Left lung (tissue), 4 donors: ENCODE measurements at regions not wholly inside any gene's neighbourhood (a gene's known extent, or its start where the extent isn't known, plus 50 kb on each side); places are given as distances from the start of the nearest gene placed in this dataset.

Experiments used
- ATAC-seq: fragments of 200-7000 bp; cut with Tn5 transposase; one replicate; pipeline ENCODE4 v1.9.1; 2020; ENCODE audit warnings: moderate library complexity
- DNase-seq, 4 donors: peaks; one replicate each; pipeline ENCODE4 v3.0.0-alpha.2; 2013 to 2020
- H3K27ac ChIP-seq, 2 donors: fragments of 200-600 bp; sonication (generic) in 1 of 2; one replicate each; pipeline versions ENCODE4 v1.5.0 to v1.8.0; 2020 to 2021
- H3K27me3 ChIP-seq, 2 donors: fragments of 200-600 bp; sonication (generic) in 1 of 2; one replicate each; pipeline versions ENCODE4 v1.5.0 to v1.8.0; 2020 to 2021
- H3K36me3 ChIP-seq, 2 donors: fragments of 200-600 bp; sonication (generic) in 1 of 2; one replicate each; pipeline versions ENCODE4 v1.5.0 to v1.8.0; 2020 to 2021
- H3K4me1 ChIP-seq, 2 donors: fragments of 200-600 bp; one replicate each; pipeline ENCODE4 v1.8.0; 2021
- H3K4me3 ChIP-seq, 2 donors: fragments of 200-600 bp; sonication (generic) in 1 of 2; one replicate each; pipeline versions ENCODE4 v1.5.0 to v1.8.0; 2020 to 2021; ENCODE audit warnings: mild to moderate bottlenecking in 1 of 2
- H3K9me3 ChIP-seq, 2 donors: fragments of 200-600 bp; sonication (generic) in 1 of 2; one replicate each; pipeline versions ENCODE4 v1.5.0 to v1.8.0; 2020 to 2021
- intact Hi-C, 2 donors: fragments of 100-400 bp; cut with DNase I; formaldehyde crosslinking; loops; one replicate each; pipeline versions ENCODE4 v1.11.2 to v1.14.2; 2022
- TF ChIP-seq, protein P1 (sequence below), 2 donors: fragments of 200-600 bp; sonication (generic) in 1 of 2; IDR thresholded peaks; one replicate each; pipeline versions ENCODE4 v1.5.0 to v1.8.0; 2021; ENCODE audit warnings: antibody characterized with exemption in 2 of 2
- donor health status: DM: no; HTN: yes; CAD: no.
- donor health status: DM: no; HTN: no; CAD: no.

DNA sequence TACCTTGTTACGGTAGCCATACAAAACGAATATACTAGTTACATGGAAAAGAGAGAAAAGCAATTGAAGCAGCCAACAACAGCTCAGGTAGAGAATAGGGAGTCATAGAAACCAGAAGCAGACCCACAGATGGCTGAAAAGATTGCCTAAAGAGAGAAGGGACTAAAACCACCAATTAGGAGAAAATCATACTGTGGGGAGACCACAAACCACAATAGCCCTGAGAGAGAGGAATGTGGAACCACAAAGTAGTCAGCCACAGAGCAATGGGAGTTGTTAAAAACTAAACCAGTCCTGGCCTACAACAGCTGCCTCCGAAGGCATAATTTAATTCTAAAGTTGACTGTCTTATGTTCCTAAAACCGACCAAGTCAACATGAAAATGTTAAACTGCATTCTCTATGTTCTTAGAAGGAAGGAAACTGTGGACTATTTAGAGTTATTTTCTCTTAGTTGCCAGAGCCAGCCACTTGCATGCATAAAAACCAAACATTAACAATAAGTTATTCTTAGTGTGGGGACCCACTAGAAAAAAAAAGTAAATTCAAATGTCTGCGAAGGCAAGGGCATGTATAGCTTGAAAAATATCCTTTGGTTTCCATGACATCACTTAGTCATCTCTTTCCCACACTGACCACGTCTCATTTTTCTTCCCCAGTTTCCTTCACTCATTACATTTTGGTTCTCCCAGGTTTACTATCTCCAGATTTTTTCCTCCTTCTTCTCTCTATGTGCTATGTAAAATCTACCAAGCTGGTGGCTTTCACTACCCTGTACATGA lies 398.1 kb downstream of the NOVA1 start:
- Histone ChIP-seq H3K36me3 (no peaks in the 10 kb centered on the region), H3K27me3 (peaks cover 4 to 19% of the 10 kb centered on the region in 2 donors), H3K4me1 (no peaks in the 10 kb centered on the region), H3K9me3 (no peaks in the 10 kb centered on the region), H3K27ac (no peak overlapping the region), H3K4me3 (no peak overlapping the region)
- ATAC-seq (no peak), DNase-seq (no peak)
- intact Hi-C loops, result no loop called here
- TF ChIP-seq, protein P1, sequence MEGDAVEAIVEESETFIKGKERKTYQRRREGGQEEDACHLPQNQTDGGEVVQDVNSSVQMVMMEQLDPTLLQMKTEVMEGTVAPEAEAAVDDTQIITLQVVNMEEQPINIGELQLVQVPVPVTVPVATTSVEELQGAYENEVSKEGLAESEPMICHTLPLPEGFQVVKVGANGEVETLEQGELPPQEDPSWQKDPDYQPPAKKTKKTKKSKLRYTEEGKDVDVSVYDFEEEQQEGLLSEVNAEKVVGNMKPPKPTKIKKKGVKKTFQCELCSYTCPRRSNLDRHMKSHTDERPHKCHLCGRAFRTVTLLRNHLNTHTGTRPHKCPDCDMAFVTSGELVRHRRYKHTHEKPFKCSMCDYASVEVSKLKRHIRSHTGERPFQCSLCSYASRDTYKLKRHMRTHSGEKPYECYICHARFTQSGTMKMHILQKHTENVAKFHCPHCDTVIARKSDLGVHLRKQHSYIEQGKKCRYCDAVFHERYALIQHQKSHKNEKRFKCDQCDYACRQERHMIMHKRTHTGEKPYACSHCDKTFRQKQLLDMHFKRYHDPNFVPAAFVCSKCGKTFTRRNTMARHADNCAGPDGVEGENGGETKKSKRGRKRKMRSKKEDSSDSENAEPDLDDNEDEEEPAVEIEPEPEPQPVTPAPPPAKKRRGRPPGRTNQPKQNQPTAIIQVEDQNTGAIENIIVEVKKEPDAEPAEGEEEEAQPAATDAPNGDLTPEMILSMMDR (IDR thresholded peaks at IDR 0.05), result no peak

DNA sequence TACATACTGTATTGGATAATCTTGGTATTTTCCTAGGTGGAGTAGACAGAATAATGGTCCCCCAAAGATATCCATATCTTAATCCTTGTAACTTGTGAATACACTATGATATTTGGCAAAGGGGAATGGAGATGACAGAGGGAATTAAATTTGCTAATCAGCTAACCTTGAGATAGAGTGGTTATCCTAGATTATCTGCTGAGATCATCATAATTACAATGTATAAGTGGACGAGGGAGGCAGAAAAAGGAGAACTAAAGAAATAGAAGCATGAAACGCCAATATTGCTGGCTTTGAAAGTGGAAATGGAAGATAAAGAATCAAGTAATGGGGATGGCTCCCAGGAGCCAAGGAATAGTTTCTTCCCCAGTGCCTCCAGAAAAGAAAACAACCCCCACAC lies 398.7 kb downstream of the NOVA1 start:
- intact Hi-C loops, result no loop called here
- ATAC-seq, result no peak
- H3K27ac ChIP-seq, result no peak overlapping the region
- H3K36me3 ChIP-seq, result no peaks in the 10 kb centered on the region
- DNase-seq, result no peak
- no peaks in the 10 kb centered on the region for H3K9me3 ChIP-seq
- H3K4me3 ChIP-seq, result no peak overlapping the region
- TF ChIP-seq, protein P1 (IDR thresholded peaks at IDR 0.05), result no peak
- peaks cover 0 to 13% of the 10 kb centered on the region in 2 donors for H3K27me3 ChIP-seq
- H3K4me1 ChIP-seq, result no peaks in the 10 kb centered on the region

DNA sequence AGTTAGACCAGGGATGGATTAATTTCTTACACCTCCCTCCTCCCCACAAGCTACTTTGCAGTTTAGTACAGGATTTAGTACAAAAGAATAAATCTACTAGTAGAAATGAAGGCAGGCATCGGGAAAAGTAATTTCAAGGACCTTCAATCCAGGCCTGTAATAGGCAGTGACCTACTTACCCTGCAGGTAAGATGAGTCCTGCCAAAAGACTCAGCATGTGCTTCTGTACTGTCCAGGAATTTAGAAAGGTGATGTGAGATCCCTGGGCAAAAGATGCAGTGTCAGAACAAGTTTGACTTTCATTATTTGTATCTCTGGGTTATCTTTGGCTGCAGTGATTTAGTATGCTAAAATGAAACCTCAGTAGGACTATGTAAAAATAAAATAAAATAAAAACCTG lies 403.0 kb downstream of the NOVA1 start:
- DNase-seq, result no peak
- intact Hi-C loops, result no loop called here

DNA sequence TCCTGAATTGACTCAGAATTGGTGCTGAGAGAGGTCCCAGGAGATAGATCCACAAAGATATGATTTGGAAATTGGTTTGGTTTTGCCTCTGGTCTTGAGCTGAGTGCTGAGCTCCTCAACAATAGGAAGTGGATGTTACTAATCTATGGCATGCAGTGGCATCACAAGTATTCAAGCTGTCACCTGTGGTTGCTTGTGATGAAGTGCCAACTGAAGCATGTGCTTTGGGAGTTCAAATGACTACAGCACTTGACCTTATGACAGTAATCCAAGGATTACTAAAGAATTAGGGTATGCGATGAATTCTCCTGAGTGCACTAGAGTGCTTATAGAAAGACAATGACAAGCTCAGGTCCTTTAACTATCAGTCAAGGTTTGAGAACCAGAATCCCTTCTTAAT lies 406.2 kb downstream of the NOVA1 start:
- Histone ChIP-seq H3K36me3 (no peaks in the 10 kb centered on the region), H3K27me3 (no peaks in the 10 kb centered on the region), H3K4me1 (no peaks in the 10 kb centered on the region), H3K9me3 (no peaks in the 10 kb centered on the region), H3K4me3 (no peak overlapping the region), H3K27ac (no peak overlapping the region)
- intact Hi-C loops, result no loop called here
- DNase-seq, result no peak
- no peak for ATAC-seq
- TF ChIP-seq, protein P1 (IDR thresholded peaks at IDR 0.05), result no peak

More for the DNA sequence above, 403.0 kb downstream of the NOVA1 start:
- no peak for ATAC-seq
- Histone ChIP-seq H3K36me3 (no peaks in the 10 kb centered on the region), H3K27me3 (no peaks in the 10 kb centered on the region), H3K9me3 (no peaks in the 10 kb centered on the region), H3K4me1 (no peaks in the 10 kb centered on the region), H3K27ac (no peak overlapping the region), H3K4me3 (no peak overlapping the region)
- TF ChIP-seq, protein P1 (IDR thresholded peaks at IDR 0.05), result no peak

DNA sequence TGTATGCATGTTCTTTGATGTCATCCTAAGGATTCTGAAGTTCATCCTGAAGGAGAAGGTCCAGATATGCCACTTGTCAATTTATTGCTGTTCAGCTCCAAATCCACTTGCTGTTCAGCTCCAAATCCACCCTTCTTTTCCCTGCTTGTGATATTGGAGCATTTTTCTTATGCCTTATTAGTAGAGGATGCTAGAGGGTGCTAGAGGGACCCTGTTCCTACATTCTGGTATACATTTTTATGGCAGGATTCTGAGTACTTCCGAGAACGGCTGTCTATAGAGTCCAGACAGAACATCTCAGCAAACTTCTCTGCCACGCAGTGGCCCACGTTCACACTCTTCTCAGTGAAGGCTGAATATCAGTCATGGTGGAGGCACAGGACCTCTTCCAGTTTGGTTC lies 406.7 kb downstream of the NOVA1 start:
- intact Hi-C loops, result no loop called here
- Histone ChIP-seq H3K27me3 (no peaks in the 10 kb centered on the region), H3K36me3 (no peaks in the 10 kb centered on the region), H3K27ac (no peak overlapping the region), H3K9me3 (no peaks in the 10 kb centered on the region), H3K4me1 (no peaks in the 10 kb centered on the region), H3K4me3 (no peak overlapping the region)
- DNase-seq, result no peak
- TF ChIP-seq, protein P1 (IDR thresholded peaks at IDR 0.05), result no peak
- no peak for ATAC-seq
